MCF 10A (cell line): ENCODE measurements at regions not wholly inside any gene's neighbourhood (a gene's known extent, or its start where the extent isn't known, plus 50 kb on each side); places are given as distances from the start of the nearest gene placed in this dataset.

Experiments used
- BruUV-seq: library from RNA; stranded (reverse); fragments of 400-500 nt; replicated peaks from 2 replicates; lab custom pipeline; 2021; lab: Mats Ljungman, UMichigan
- CTCF ChIA-PET: fragments of 300-600 bp; sonication (Branson Sonifier 250); formaldehyde crosslinking; extraction: SDS; loops from one replicate; lab custom pipeline; 2021; ENCODE audit warnings: antibody characterized with exemption, inconsistent platforms; lab: Yijun Ruan, JAX
- POLR2A ChIA-PET: fragments of 300-600, 350-650 bp; sonication (Branson Sonifier 250); formaldehyde crosslinking; extraction: SDS; loops from one replicate; lab custom pipeline; 2020; ENCODE audit warnings: antibody characterized with exemption, inconsistent platforms; lab: Yijun Ruan, JAX
- DNase-seq: peaks from one replicate; pipeline ENCODE4 v3.0.0-alpha.2; 2018; ENCODE audit not compliant: unreplicated experiment
- H3K27ac Mint-ChIP-seq: one replicate; pipeline ENCODE4 v1.8.0; 2022; ENCODE audit warnings: mild to moderate bottlenecking, low read depth, mixed read lengths; ENCODE audit not compliant: unreplicated experiment
- H3K27me3 Mint-ChIP-seq: one replicate; pipeline ENCODE4 v1.8.0; 2022; ENCODE audit warnings: mixed read lengths; ENCODE audit not compliant: insufficient read depth, unreplicated experiment
- H3K36me3 Mint-ChIP-seq: one replicate; pipeline ENCODE4 v1.8.0; 2022; ENCODE audit warnings: mild to moderate bottlenecking, moderate library complexity, mixed read lengths; ENCODE audit not compliant: insufficient read depth, unreplicated experiment
- H3K4me1 Mint-ChIP-seq: one replicate; pipeline ENCODE4 v1.8.0; 2022; ENCODE audit warnings: mixed read lengths; ENCODE audit not compliant: insufficient read depth, unreplicated experiment
- H3K4me3 Mint-ChIP-seq: one replicate; pipeline ENCODE4 v1.8.0; 2022; ENCODE audit warnings: mild to moderate bottlenecking, moderate library complexity, mixed read lengths; ENCODE audit not compliant: unreplicated experiment
- H3K9me3 Mint-ChIP-seq: one replicate; pipeline ENCODE4 v1.8.0; 2022; ENCODE audit warnings: mixed read lengths; ENCODE audit not compliant: unreplicated experiment
- intact Hi-C: fragments of 100-400 bp; cut with micrococcal nuclease; formaldehyde crosslinking; loops from 2 replicates; pipeline ENCODE4 v1.14.1; 2022
- TF ChIP-seq, protein P1 (sequence below): fragments of 200-600 bp; IDR thresholded peaks from one replicate; pipeline ENCODE4 v1.8.0; 2022; ENCODE audit warnings: antibody characterized with exemption, mild to moderate bottlenecking; ENCODE audit not compliant: unreplicated experiment

DNA sequence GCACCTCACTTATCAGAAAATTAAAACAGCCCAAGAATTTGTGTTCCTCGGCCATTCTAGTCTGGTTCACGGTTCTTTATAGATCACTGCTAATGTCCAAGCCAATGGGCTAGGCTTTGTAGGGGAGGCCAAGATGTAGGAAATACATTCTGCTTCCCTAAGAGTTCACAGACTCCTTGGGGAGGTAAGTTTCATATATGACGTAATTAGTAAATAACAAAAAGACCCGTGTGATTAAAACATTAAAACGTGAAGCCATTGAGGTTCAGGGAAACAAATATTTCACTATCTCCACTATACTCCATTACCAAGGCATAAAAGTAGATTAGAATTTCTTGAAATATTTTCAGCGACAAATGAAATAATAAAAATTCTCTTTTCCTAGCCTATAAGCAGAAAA lies 272.5 kb upstream of the KLHL29 start:
- H3K27me3 Mint-ChIP-seq: peaks cover 16% of the 10 kb centered on the region
- BruUV-seq: no TSS peak
- H3K36me3 Mint-ChIP-seq: no peaks in the 10 kb centered on the region
- no peak for DNase-seq
- CTCF ChIA-PET: no interaction called here
- POLR2A ChIA-PET: no interaction called here
- H3K4me1 Mint-ChIP-seq: no peaks in the 10 kb centered on the region
- H3K9me3 Mint-ChIP-seq: no peaks in the 10 kb centered on the region
- no peak overlapping the region for H3K4me3 Mint-ChIP-seq
- no peak overlapping the region for H3K27ac Mint-ChIP-seq
- TF ChIP-seq, protein P1, sequence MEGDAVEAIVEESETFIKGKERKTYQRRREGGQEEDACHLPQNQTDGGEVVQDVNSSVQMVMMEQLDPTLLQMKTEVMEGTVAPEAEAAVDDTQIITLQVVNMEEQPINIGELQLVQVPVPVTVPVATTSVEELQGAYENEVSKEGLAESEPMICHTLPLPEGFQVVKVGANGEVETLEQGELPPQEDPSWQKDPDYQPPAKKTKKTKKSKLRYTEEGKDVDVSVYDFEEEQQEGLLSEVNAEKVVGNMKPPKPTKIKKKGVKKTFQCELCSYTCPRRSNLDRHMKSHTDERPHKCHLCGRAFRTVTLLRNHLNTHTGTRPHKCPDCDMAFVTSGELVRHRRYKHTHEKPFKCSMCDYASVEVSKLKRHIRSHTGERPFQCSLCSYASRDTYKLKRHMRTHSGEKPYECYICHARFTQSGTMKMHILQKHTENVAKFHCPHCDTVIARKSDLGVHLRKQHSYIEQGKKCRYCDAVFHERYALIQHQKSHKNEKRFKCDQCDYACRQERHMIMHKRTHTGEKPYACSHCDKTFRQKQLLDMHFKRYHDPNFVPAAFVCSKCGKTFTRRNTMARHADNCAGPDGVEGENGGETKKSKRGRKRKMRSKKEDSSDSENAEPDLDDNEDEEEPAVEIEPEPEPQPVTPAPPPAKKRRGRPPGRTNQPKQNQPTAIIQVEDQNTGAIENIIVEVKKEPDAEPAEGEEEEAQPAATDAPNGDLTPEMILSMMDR: no peak
- intact Hi-C loops: no loop called here

DNA sequence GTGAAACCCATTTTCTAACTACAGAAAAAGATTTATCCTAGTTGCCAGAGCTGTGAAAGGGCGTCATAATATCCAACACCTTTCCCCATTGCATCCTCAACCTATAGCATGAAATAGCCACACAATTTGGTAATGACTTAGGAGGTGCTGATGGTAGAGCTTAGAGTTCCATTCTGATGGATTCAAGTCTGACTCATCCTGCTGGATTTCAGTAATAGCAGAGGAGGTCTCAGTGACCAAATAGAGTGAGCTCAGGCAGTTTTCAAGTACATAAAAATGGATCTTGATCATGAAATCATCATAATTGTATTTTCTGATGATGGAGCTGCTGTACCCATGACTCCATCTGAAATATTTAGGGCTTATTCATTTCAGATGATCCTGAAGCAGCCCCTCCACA lies 270.7 kb upstream of the KLHL29 start:
- Mint-ChIP-seq H3K27ac (no peak overlapping the region), H3K36me3 (no peaks in the 10 kb centered on the region), H3K9me3 (no peaks in the 10 kb centered on the region), H3K4me1 (no peaks in the 10 kb centered on the region), H3K27me3 (peaks cover 18% of the 10 kb centered on the region), H3K4me3 (no peak overlapping the region)
- POLR2A ChIA-PET: no interaction called here
- no peak for DNase-seq
- no TSS peak for BruUV-seq
- TF ChIP-seq, protein P1: no peak
- intact Hi-C loops: no loop called here
- CTCF ChIA-PET: interaction anchor here (0.6 kb wide), 1 partner anchor 25 kb away, joined by 4 read pairs; no protein-coding TSS in a partner anchor

DNA sequence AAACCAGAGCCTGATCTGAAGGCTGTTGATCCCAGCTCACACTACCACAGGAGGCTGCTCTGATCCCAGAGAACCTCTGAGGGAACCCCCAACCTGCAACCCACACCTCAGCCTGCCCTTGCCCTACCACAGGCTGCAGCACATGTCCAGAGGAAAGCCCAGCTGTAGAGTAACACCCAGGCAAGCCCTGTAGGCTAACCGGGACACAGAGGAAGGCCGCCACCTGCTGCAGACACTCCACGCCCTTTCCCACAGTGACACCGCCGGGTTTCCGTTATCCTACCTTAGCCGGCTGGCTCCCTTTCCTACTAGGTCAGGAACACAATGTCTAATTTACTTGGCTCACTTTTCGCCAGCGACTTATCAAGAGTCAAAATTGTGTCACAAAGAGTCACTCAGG lies 266.7 kb upstream of the KLHL29 start:
- BruUV-seq: no TSS peak
- ChIA-PET CTCF (no interaction called here), POLR2A (no interaction called here)
- no peak for DNase-seq
- intact Hi-C loops: no loop called here
- Mint-ChIP-seq H3K4me3 (no peak overlapping the region), H3K36me3 (no peaks in the 10 kb centered on the region), H3K27ac (no peak overlapping the region), H3K4me1 (no peaks in the 10 kb centered on the region), H3K27me3 (peaks cover 40% of the 10 kb centered on the region), H3K9me3 (no peaks in the 10 kb centered on the region)
- TF ChIP-seq, protein P1: no peak

DNA sequence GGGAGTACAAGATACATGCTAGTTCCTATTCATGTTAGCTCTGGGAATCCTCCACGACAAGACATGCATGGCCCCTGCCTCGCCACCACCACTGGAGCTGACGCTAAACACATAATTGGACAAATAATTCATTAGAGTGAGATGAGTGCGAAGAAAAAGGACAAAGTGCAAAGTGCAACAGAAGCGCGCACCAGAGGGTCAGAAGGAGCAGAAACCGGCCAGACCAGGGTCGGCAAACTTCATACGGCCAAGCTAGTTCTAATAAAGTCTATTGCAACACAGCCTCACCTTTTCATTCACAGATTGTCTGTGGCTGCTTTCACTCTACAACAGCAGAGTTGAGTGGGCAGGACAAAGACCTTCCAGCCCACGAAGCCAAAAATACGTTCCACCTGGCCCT lies 266.1 kb upstream of the KLHL29 start:
- POLR2A ChIA-PET: no interaction called here
- H3K9me3 Mint-ChIP-seq: no peaks in the 10 kb centered on the region
- peaks cover 40% of the 10 kb centered on the region for H3K27me3 Mint-ChIP-seq
- TF ChIP-seq, protein P1: no peak
- H3K4me3 Mint-ChIP-seq: no peak overlapping the region
- CTCF ChIA-PET: interaction anchor here (0.6 kb wide), 2 partner anchors 295 to 298 kb away, joined by 3 read pairs; no protein-coding TSS in a partner anchor
- intact Hi-C loops: no loop called here
- DNase-seq: no peak
- H3K4me1 Mint-ChIP-seq: no peaks in the 10 kb centered on the region
- BruUV-seq: no TSS peak
- H3K27ac Mint-ChIP-seq: no peak overlapping the region
- no peaks in the 10 kb centered on the region for H3K36me3 Mint-ChIP-seq
